ENCODE measurements at regions not wholly inside any gene's neighbourhood (a gene's known extent, or its start where the extent isn't known, plus 50 kb on each side); places are given as distances from the start of the nearest gene placed in this dataset.
"Not testable (repeated sequence)": the region's sequence is repeated elsewhere in the genome, so short reads cannot be mapped to it uniquely, and the experiment has no call there.

DNA sequence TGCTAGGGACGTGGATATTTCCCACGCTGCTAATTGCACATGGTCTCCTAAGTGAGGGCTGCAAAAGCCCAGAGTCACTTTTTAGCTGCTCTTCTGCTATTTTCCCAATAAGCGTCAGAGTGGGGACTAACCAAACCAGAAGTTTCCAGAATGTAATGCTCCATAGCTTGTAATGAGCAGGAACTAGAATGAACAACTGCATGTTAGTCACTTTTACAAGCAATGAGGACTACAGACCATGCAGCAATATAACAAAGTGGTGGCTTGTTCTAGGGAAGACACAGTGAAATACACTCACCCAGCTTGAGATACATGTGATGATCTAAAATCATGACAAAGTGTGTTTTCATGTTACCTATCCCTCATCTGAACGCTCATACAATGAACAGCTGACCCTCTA is 314.1 kb upstream of the SGK1 start:
- peak; percentile 14 for DNase-seq

DNA sequence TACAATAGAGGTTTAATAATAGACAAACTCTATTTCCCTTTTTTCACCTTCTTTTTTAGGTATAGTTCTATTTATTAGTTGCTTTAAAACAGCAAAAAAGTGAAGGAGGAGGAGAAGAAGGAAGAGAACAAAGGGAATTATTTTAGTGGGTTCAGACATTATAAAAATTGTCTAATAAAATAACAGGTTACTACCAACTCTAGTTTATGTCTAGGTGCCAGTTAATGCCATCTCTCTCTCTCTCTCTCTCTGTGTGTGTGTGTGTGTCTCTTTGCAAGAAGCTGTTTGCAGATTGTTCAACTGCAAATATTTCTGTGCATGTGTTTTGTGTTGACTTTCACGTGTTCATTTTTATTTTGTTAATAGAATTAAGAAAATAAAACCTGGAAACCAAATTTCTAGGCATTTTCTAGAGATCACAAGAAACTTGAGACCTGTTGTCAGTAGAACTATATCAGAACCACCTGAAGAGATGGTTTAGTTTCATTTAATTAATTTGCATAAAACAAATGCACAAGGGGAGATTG is 313.5 kb upstream of the SGK1 start:
- DNase-seq = no peak

DNA sequence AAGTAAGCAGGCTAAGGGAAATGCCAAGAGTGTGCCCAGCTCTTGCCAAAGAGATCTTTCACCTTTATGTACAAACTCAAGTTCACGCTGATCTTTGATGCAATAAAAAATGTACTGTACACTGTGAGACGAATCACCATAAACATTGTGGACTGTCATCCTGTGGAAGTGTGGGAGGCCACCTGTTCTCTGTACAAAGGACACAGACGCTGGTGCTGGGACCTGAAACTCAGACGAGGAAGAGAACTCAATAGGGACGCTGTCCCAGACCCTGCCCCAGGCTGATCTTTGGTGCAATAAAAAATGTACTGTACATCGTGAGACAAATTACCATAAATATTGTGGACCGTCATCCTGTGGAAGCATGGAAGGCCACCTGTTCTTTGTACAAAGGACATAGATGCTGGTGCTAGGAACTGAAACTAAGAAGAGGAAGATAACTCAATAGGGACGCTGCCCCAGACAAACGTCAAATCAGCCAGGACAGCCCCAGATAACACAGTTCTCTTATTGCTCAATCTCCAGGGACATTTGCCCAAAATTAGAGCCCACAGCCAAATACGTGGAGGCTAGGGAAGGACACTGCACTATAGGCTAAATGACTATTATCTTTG is 312.7 kb upstream of the SGK1 start:
- no peak for DNase-seq

DNA sequence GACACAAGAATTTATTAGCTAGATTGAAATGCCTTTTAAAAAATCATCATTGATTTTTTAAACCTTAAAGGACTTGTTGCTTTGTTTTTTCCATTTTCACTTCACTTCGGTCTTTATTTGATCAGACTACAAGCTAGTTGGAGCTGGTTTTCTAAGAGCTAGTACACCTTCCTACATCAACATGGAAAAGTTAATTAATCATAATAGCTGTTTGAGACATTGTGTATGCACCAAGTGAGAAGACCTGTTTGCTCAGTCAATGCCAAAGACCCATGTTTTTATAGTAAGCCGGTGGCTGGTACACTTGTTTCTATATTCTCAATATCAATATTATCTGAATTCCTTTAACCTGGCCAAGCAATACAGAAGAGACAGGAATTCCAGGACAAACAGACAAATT is 310.2 kb upstream of the SGK1 start:
- DNase-seq = no peak

DNA sequence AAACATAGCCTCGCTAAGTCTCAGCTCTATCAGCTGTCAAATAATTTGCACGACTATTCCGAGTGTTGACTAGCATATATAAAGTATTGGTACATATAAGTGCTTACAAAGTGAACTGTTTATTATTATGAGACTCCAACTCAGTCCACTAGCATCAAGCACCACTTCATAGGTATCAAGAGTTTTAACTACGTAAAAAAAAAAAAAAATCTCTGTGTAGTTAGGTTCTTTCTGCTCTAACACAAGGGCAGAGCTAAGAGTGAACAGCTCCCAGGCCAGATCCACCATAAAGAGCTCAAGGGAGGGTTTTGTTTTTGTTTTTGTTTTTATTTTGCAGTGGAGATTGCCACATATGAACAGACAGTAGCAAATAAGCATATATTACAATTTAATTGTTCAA is 309.8 kb upstream of the SGK1 start:
- no peak for DNase-seq

DNA sequence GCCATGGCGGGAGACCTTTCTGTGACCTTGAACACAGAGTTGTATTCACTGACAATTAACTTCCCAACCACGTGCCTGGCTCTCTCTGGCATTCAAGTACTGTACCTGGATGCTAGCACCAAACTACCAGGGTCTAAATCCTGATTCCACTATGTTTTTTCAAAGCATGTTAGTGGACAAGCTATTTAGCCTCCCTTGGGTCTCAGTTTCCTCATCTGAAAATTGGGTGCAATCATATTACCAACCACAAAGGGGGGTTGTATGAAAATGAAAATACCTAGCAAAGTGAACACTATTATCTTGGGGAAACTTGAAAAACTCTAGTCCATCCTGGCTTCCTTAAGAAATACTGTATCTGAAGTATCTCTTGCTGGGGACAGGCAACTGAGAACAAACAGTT is 308.7 kb upstream of the SGK1 start:
- no peak for DNase-seq

DNA sequence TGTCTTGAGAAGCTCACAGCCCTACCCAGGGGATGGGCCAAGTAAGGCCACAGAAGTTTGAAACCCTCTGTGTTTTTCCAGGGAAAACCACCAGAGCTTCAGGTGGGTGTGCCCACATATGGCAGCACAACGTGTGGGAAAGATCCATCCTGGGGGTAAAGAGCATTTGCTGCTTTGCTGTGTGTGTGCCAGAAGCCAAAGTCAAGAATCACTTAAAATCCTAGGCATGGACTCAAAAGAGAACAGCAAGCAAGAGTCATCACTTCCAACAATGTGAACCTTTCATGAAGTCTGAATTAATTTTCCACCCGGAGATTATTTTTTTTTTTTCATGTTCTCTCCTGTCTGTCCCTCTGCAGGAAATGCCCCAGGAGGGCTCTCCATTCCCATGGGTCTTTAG is 308.2 kb upstream of the SGK1 start:
- no peak for DNase-seq

DNA sequence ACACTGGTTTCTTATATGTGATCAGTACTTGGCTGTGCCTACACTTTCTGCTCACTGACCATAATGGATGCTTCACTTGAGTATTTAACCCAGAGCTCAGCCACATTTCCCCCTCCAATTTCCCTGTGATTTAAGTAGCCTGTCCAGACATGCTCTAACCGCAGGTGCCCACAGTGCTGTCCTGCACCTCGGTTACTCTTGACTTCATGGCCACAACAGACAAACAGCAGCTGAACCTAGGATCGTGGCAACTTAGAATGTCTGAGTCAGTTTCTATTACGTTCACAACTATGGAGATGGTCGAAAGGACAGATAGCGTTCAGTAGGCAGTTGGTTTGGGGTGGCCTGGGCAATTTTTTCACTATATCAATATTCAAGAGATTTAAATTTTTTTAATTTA is 306.9 kb upstream of the SGK1 start:
- DNase-seq = no peak

DNA sequence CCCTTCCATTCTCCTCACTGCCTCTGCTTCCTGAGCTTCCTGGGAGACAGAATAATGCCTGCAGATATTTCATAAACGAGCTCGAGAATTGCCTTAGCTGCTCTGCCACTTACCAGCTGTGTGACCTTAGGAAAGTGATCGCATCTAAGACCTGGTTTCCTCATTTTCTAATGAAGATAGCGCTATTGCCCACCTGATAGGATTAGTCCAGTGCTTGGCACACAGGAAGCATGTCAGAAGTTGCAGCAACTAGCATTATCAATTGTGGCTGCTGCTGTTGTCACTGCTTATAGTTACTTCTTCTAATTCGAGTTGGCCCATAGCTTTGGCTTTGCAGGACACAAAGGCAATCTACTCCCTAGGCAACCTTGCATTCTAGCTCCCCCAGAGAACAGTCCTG is 305.5 kb upstream of the SGK1 start:
- DNase-seq = no peak

DNA sequence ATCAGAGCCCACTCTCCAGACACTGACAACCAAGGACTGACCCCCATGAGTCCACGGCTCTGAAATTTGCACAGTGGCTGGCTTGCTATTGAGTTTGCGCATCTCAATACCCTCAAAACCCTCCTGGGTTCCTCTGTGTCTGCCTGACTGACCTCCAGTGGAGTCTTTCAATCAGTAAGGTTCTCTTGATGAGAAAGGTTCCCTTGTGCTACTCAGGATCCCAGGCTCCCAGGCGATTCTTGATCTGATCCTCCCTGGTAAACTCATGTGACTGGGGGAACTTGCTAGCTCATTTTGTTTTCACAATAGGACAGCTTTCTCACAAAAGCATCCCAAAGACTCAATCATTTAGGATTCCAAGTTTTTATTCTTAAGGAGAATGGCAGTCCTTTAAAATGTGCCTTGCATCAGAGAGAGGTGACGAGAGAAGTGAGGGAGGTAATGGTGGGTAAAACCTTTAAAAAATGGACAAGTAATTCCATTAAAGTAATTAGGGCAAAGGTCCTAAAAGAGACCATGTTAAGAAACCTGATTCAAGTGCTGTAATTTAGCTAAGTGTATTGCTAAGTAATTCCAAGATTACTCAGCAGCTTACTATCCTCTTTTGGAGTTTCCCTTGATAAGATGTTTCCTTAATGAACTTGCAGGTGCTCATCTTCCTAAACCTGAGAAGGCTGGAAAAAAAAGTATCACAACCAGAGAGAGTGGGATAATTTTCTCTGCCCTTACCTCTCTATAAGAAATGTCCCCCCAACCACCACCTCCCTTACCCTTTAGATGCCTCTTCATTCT is 304.7 kb upstream of the SGK1 start:
- DNase-seq = no peak

DNA sequence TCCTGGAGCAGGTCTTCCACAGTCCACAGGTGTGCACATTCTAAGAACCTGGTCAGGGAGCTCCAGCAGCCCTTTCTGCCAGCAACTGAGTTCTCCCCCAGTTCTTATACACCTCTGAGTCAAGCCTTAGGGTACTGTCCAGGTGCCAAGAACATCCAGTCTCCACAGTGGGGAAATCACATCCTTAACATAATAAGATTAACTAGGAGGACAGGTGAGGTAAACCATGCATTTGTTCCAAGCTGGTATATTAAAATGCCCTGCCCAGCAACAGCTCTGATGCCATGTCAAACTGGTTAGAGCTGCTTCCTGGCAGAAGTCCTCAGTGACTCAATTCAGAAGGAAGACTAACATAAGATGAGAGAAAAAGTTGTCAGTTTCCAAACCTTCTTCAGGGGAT is 303.9 kb upstream of the SGK1 start:
- DNase-seq = peak; percentile 50

DNA sequence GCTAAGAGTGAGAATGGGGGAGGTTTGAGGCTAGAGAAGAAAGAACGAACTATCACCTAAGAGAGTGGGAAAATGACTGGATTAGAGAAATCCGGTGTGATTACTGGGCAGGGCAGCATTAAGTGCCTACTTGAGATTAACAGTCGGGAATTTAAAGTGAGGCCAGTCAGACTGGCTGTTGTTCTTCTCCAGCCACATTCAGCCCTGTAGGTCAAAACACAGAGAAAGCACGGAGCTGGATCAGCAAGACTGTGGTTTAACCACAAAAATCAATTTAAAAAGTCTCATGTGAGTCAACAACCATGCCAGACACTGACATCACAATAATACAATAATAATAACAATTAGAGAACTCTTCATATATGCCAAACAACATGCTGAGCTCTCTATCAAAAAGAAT is 301.9 kb upstream of the SGK1 start:
- peak; percentile 19 for DNase-seq

DNA sequence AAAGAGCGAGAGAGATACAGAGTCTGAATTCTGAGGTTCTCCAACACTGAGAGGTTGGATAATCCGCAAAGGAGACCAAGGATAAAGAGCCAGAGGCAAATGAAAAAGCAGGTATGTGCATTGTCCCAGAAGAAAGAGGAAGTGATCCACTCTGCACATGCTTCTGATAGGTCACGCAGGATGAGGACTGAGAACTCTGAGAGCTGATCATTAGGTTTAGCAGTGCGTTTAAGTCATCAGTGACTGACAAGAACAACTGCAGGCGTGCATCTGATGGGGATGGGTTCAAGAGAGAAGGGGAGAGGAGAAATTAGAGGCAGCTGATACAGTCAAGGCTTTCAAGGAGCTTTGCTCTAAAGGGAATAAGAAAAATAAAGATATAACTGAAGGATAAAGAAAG is 301.2 kb upstream of the SGK1 start:
- no peak for DNase-seq

DNA sequence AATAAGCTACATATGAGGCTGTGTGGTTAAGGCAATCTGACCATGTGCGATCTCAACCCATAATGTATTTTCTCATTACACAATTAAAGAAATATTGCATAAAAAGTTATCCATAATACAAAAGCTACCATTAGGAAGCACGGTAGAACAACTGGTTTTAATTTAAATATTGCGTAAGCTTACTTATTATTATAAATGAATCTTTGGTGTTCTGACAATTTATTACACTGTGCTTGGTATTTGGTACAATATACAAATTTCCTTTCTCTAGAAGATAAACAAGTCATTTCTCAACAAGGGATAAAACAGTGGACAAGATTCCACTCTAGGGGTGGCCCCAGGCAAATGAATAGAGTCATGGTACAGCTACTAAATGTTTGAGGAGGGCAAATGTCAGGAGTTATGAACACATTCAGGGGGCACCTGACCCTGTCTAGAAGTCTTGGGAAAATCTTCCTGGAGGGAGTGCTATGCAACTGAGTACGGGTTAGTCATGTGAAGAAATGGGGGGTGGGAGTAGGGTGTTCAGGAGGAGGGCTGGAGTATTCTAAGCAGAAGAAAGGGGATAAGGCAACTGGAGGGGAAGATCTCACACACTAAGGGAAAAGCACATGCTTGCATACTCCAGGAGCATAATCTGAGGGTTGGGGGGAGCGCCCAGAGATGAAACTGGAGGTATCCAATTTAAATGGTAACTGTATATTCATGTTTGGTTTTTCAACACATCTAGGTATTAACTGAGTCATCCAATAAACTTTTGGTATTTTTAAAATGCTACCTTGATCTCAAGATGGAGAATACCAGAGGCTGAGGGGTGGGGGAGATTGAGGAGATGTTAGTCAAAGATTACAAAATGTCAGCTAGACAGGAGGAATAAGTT is 296.9 kb upstream of the SGK1 start:
- no peak for DNase-seq

DNA sequence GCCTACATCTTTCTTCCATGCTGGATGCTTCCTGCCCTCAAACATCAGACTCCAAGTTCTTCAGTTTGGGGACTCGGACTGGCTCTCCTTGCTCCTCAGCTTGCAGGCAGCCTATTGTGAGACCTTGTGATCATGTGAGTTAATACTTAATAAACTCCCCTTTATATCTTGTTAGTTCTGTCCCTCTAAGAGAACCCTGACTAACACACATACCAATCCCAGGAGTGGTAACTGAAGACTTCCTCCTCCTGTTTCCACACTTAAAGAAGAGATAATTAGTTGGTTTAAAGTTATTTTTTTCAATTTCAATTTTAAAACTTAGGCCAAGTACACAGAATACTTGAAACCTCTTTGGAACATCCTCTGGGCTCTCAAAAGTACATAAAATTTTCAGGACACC is 294.2 kb upstream of the SGK1 start:
- DNase-seq = not testable (repeated sequence)

DNA sequence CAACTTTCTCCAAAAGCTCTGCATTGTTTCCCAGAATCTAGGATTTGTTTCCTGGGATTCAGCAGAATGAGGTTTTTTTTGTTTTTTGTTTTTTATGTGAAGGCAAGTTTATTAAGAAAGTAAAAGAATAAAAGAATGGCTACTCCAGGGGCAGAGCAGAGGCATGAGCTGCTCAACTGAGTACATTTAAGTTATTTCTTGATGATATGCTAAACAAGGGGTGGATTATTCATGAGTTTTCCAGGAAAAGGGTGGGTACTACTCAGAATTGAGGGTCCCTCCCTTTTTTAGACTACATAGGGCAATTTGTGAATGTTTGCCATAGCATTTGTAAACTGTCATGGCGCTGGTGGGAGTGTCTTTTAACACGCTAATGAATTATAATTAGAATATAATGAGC is 292.5 kb upstream of the SGK1 start:
- no peak for DNase-seq

DNA sequence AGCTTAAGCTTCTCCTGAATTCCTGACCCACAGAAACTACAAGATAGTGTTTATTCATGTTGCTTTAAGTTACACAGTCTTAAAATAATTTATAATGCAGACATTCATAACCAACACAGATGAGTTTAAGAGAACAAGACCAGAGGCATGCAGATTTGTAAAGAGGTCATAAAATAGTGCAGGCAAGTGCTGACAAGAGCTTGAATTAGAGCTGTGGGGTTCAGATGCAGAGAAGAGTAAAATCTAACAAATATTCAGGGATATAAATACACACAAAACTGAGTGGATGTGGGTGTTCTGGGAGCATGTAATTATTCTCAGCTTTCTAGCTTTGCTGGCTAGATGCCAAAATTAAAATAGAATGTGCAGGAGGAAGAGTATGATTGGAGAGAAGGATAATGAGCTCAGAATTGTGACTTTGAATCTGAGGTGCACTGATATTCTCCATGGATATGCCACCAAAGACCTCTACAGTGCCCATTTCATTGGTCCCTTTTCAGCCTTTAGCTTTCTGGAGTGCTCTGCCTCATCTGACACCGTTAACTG is 291.9 kb upstream of the SGK1 start:
- DNase-seq = no peak

DNA sequence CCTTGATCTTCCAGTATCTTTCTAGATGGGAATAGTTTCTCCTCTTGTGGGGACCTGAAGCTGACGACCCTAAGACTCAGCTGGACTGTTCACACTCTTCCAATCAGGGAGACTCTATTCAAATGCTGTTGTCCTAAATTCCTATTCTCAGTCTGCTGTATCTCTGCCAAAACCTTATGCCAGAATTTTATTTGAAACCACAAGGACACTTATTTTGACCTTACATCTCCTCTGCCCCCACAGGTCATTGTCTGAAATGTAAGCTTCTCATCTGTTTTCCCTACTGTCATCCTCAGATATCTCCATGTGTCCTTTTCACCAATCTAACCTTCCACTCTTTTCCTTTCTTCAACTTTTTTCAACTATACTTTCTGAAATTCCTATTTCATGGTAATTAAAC is 289.5 kb upstream of the SGK1 start:
- no peak for DNase-seq

DNA sequence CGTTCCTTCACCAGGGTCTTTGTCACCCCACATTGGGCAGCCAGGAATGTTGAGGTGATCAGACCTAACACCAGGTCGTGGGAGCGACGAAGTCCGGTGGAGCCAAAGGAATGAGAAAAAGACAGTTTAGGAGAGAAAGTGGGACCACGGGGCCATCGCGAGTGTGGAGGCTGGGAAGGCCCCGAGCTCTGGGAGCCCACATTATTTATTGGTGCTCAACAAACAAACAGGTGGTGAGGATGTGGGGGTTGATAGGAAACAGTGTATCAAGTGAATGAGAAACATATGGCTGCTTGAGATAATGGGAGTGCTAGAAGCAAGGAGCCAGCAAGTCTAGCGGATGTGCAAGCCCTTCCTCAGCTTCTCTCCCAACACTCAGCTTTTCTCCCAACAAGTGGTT is 287.1 kb upstream of the SGK1 start:
- no peak for DNase-seq

DNA sequence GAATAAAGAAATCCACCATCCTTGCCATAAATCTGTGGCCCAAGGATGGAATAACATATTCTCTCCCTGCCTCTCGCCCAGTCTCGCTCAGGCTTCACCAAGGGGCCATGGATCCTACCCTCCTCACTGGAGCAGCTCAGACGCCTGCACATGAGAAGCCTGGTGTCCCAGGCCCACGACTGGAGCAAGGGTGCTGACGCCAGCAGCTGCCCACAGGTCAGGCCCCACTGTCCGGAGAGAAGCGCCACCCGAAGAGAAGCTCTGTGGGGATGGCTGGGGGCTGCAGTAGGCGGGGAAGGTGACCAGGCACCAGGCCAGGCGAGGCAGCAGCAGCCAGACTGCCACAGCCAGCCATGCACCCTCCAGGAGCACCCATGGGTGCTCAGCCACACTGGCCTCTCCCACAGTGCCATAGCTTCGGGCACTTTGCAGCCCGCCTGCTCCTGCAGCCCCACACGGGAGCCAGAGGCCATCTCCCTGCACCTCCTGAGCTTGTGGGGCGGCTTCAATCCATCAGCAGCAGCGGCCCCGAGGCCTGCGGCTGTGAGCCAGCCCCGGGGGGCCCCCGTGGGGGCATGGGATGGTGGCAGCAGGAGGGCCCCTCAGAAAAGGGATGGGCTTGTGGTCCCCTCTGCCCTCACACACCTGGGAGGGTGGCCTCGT is 286.2 kb upstream of the SGK1 start:
- DNase-seq = no peak

DNA sequence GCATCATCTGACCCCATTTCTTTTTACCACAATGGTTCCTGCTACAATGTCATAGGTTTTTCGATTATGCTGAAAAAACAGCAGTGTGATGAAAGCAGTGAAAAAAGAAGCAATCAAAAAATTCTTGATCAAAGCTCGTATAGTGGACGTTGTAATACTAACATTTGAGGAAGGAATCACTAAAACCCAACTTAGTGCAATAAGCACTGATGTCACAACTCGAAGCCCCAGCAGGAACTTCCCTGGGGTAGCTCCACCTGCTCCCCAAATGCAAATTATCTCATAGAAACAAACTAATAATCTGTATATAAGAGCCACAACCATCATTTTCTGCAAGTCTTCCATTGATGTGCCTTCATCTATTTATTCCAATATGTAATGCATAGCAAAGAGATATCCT is 285.6 kb upstream of the SGK1 start:
- no peak for DNase-seq

DNA sequence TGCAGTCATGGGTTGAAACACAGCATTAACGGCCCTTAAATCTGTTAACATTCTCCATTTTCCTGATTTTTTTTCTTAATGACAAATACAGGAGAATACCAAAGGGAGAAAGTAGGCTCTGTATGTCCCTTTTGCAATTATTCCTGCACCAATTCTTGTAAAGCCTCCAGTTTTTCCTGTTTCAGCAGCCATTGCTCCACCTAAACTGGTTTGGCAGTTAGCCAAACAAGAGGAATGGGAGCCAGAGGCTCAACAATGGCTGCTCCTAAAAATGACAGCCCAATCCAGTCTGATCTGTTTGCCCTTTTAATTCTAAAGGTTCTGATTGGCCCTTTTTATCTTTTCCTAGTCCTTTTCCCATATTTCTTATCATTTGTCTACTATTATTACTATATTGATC is 284.2 kb upstream of the SGK1 start:
- no peak for DNase-seq

DNA sequence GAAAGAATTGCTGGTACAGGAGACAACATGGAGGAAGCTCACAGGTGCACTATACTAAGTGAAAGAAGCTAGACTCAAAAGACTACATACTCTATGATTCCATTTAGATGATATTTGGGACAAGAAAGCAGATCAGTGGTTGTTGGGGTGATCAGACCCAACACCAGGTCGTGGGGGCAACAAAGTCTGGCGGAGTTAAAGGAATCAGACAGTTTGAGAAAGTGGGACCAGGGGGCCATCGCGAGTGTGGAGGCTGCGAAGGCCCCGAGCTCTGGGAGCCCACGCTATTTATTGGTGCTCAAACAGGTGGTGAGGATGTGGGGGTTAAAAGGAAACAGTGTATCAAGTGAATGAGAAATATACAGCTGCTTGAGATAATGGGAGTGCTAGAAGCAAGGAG is 282.8 kb upstream of the SGK1 start:
- no peak for DNase-seq

All from activated CD4-positive, alpha-beta T cell treated with anti-CD3 and anti-CD28 coated beads, Interleukin-10, Interleukin-2, amounts not matched to agents 100 ng/mL and 50 ng/mL, durations not matched to agents 16 hours and 8 hours (primary cell).